MG63 (cell line): ENCODE measurements at regions not wholly inside any gene's neighbourhood (a gene's known extent, or its start where the extent isn't known, plus 50 kb on each side); places are given as distances from the start of the nearest gene placed in this dataset.
"Not testable (repeated sequence)": the region's sequence is repeated elsewhere in the genome, so short reads cannot be mapped to it uniquely, and the experiment has no call there.

ENCODE experiments used
- DNase-seq: peaks from one replicate; pipeline ENCODE4 v3.0.0-alpha.2; 2020
- H3K27me3 ChIP-seq: fragments of 250-450 bp; sonication (Bioruptor Pico); 2 replicates; pipeline ENCODE4 v1.5.1; 2020; ENCODE audit warnings: mild to moderate bottlenecking, moderate library complexity
- H3K36me3 ChIP-seq: fragments of 250-450 bp; sonication (Bioruptor Pico); 2 replicates; pipeline ENCODE4 v1.5.1; 2020; ENCODE audit warnings: mild to moderate bottlenecking, moderate library complexity
- H3K4me3 ChIP-seq: fragments of 250-450 bp; sonication (Bioruptor Pico); 2 replicates; pipeline ENCODE4 v1.5.1; 2020; ENCODE audit warnings: mild to moderate bottlenecking, moderate library complexity
- H3K9me3 ChIP-seq: fragments of 250-450 bp; sonication (Bioruptor Pico); 2 replicates; pipeline ENCODE4 v1.5.1; 2020; ENCODE audit warnings: mild to moderate bottlenecking, moderate library complexity

GRCh38 chr12:88723219-88723618 lies 142.9 kb upstream of the KITLG start:
- H3K36me3 ChIP-seq = no peaks in the 10 kb centered on the region
- DNase-seq = no peak
- no peaks in the 10 kb centered on the region for H3K27me3 ChIP-seq
- no peak overlapping the region for H3K4me3 ChIP-seq
- H3K9me3 ChIP-seq = no peaks in the 10 kb centered on the region; the same call in 1 of the 2 replicates

GRCh38 chr12:88720785-88721650 lies 140.7 kb upstream of the KITLG start:
- no peaks in the 10 kb centered on the region for H3K27me3 ChIP-seq
- no peaks in the 10 kb centered on the region for H3K9me3 ChIP-seq
- H3K4me3 ChIP-seq = no peak overlapping the region
- no peak for DNase-seq
- H3K36me3 ChIP-seq = no peaks in the 10 kb centered on the region

GRCh38 chr12:88720231-88720630 lies 140.0 kb upstream of the KITLG start:
- no peaks in the 10 kb centered on the region for H3K27me3 ChIP-seq
- no peak overlapping the region for H3K4me3 ChIP-seq
- no peak for DNase-seq
- H3K9me3 ChIP-seq = no peaks in the 10 kb centered on the region
- H3K36me3 ChIP-seq = no peaks in the 10 kb centered on the region

GRCh38 chr12:88717188-88717587 lies 136.9 kb upstream of the KITLG start:
- no peaks in the 10 kb centered on the region for H3K36me3 ChIP-seq
- H3K9me3 ChIP-seq = no peaks in the 10 kb centered on the region
- no peak for DNase-seq
- no peaks in the 10 kb centered on the region for H3K27me3 ChIP-seq
- H3K4me3 ChIP-seq = no peak overlapping the region

GRCh38 chr12:88716240-88716639 lies 136.0 kb upstream of the KITLG start:
- Histone ChIP-seq H3K9me3 (no peaks in the 10 kb centered on the region), H3K36me3 (no peaks in the 10 kb centered on the region), H3K27me3 (no peaks in the 10 kb centered on the region), H3K4me3 (no peak overlapping the region)
- DNase-seq = no peak

- no peaks in the 10 kb centered on the region for H3K36me3 ChIP-seq
- no peak for DNase-seq
- no peak overlapping the region for H3K4me3 ChIP-seq
- no peaks in the 10 kb centered on the region for H3K27me3 ChIP-seq
- no peaks in the 10 kb centered on the region for H3K9me3 ChIP-seq
Measured at GRCh38 chr12:88715673-88716072, 135.4 kb upstream of the KITLG start.

- not testable (repeated sequence) for H3K27me3 ChIP-seq, H3K4me3 ChIP-seq, DNase-seq, H3K36me3 ChIP-seq, H3K9me3 ChIP-seq
Measured at GRCh38 chr12:88714263-88714882, 134.1 kb upstream of the KITLG start.

- DNase-seq = no peak
- Histone ChIP-seq H3K9me3 (no peaks in the 10 kb centered on the region), H3K27me3 (no peaks in the 10 kb centered on the region), H3K4me3 (no peak overlapping the region), H3K36me3 (no peaks in the 10 kb centered on the region)
Measured at GRCh38 chr12:88707800-88708199, 127.5 kb upstream of the KITLG start.

- no peak overlapping the region for H3K4me3 ChIP-seq
- no peaks in the 10 kb centered on the region for H3K9me3 ChIP-seq
- no peaks in the 10 kb centered on the region for H3K36me3 ChIP-seq
- no peaks in the 10 kb centered on the region for H3K27me3 ChIP-seq
- peak; percentile 2 for DNase-seq
Measured at GRCh38 chr12:88706286-88706685, 126.0 kb upstream of the KITLG start.

- Histone ChIP-seq H3K4me3 (no peak overlapping the region), H3K27me3 (no peaks in the 10 kb centered on the region), H3K36me3 (no peaks in the 10 kb centered on the region), H3K9me3 (no peaks in the 10 kb centered on the region)
- no peak for DNase-seq
Measured at GRCh38 chr12:88703790-88704189, 123.5 kb upstream of the KITLG start.

- no peaks in the 10 kb centered on the region for H3K27me3 ChIP-seq
- H3K4me3 ChIP-seq = no peak overlapping the region
- no peaks in the 10 kb centered on the region for H3K36me3 ChIP-seq
- no peak for DNase-seq
- peaks cover 6% of the 10 kb centered on the region; the same call in 1 of the 2 replicates for H3K9me3 ChIP-seq
Measured at GRCh38 chr12:88698471-88698870, 118.2 kb upstream of the KITLG start.

GRCh38 chr12:88693837-88694445 lies 113.7 kb upstream of the KITLG start:
- Histone ChIP-seq H3K27me3 (no peaks in the 10 kb centered on the region), H3K4me3 (no peak overlapping the region), H3K36me3 (no peaks in the 10 kb centered on the region), H3K9me3 (peaks cover 6% of the 10 kb centered on the region; the same call in 1 of the 2 replicates)
- no peak for DNase-seq

- DNase-seq = no peak
- Histone ChIP-seq H3K9me3 (peaks cover 6% of the 10 kb centered on the region; the same call in 1 of the 2 replicates), H3K27me3 (no peaks in the 10 kb centered on the region), H3K4me3 (no peak overlapping the region), H3K36me3 (no peaks in the 10 kb centered on the region)
Measured at GRCh38 chr12:88691811-88692210, 111.5 kb upstream of the KITLG start.

- no peaks in the 10 kb centered on the region for H3K36me3 ChIP-seq
- no peaks in the 10 kb centered on the region for H3K27me3 ChIP-seq
- no peak for DNase-seq
- H3K4me3 ChIP-seq = no peak overlapping the region
- H3K9me3 ChIP-seq = peaks cover 3% of the 10 kb centered on the region; the same call in 1 of the 2 replicates
Measured at GRCh38 chr12:88684610-88685009, 104.3 kb upstream of the KITLG start.

- H3K36me3 ChIP-seq = no peaks in the 10 kb centered on the region
- peaks cover 3% of the 10 kb centered on the region; the same call in 1 of the 2 replicates for H3K9me3 ChIP-seq
- no peak overlapping the region for H3K4me3 ChIP-seq
- no peak for DNase-seq
- no peaks in the 10 kb centered on the region for H3K27me3 ChIP-seq
Measured at GRCh38 chr12:88684170-88684569, 103.9 kb upstream of the KITLG start.

GRCh38 chr12:88683628-88684027 lies 103.4 kb upstream of the KITLG start:
- Histone ChIP-seq H3K4me3 (no peak overlapping the region), H3K9me3 (peaks cover 3% of the 10 kb centered on the region; the same call in 1 of the 2 replicates), H3K27me3 (no peaks in the 10 kb centered on the region), H3K36me3 (no peaks in the 10 kb centered on the region)
- no peak for DNase-seq

GRCh38 chr12:88681271-88681670 lies 101.0 kb upstream of the KITLG start:
- no peaks in the 10 kb centered on the region for H3K27me3 ChIP-seq
- no peaks in the 10 kb centered on the region for H3K36me3 ChIP-seq
- no peak for DNase-seq
- H3K9me3 ChIP-seq = no peaks in the 10 kb centered on the region
- no peak overlapping the region for H3K4me3 ChIP-seq
